HG03175 (cell line): ENCODE measurements at regions not wholly inside any gene's neighbourhood (a gene's known extent, or its start where the extent isn't known, plus 50 kb on each side); places are given as distances from the start of the nearest gene placed in this dataset.
"Not testable (repeated sequence)": the region's sequence is repeated elsewhere in the genome, so short reads cannot be mapped to it uniquely, and the experiment has no call there.

Experiments
- ATAC-seq: cut with Tn5 transposase; IDR thresholded peaks from one replicate; pipeline ENCODE4 v1.9.1; 2021; ENCODE audit warnings: mild to moderate bottlenecking, moderate library complexity; ENCODE audit not compliant: unreplicated experiment

DNA sequence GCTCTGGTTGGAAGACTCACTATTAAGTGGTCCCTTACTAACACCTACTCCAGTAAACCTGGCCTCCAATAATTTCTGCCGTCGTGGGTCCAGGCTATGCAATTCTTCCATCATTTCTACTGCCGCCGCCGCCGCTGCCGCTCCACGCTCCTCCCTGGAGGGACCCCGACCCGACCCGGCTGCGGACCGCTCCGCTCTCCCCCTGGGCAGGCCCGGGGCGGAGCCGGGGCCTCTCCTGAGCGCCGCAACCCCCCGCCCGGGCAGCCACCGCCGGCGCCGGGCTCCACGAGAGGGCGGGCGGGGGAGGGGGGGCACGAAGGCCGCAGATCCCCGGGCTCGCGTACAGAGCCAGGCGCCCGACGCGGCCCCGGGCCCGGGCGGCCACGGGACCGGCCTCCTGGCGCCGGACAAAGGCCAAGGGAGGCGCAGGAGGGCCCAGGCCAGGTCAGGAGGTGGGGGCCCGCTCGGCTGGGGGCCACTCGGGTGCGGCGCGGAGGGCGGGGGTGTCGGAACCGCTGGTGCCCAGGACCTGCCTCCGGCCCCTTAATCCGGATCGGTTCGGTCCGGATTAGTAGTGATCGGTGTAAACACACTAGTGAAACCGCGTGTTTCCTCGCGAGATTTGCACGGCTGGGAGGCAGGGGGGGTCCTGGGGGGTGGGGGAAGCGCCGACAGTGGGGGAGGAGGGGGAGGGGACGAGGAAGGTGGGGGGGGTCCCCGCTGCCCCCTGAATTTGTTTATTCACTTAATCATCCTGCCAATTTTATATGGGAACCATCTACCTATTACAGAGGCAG lies 215.1 kb upstream of the CCL2 start:
- ATAC-seq = peak; percentile 51

DNA sequence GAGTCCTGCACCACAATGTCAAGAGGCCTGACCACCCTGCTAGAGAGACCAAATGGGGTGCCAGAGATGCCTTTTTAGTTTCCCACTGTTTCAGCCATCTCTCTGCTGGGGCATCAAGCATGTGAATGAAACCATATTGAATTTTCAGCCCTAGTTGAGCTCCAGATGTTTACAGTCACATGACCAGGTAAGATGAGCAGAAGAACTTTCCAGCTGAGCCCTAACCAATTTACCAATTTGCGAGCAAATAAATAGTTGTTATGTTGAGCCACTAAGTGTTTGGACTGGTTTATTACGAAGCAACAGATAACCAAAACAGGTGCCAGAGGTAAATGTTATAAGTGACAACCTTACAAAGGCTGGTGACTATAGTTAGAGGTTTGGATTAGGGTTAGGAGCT lies 209.1 kb upstream of the CCL2 start:
- no peak for ATAC-seq

GRCh38 chr17:34051046-34051445 lies 204.0 kb upstream of the CCL2 start:
- no peak for ATAC-seq

GRCh38 chr17:34054495-34054894 lies 200.6 kb upstream of the CCL2 start:
- ATAC-seq = no peak

DNA sequence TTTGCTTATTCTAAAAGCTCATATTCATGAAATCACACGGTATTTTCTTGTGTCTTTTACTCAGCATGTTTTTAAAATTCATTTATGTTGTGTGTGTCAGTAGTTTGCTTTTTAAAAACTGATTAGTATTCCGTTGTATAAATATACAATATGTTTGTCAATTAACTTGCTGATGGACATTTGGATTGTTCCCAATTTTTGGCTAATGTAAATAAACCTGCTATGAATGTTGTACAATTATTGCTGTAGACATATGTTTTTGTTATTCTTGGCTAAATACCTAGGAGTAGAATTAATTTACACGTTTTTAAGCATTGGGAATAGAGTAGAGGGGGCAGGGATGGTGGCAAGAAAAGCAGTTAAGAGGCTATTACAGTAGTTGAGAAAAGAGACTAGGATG lies 199.5 kb upstream of the CCL2 start:
- no peak for ATAC-seq

DNA sequence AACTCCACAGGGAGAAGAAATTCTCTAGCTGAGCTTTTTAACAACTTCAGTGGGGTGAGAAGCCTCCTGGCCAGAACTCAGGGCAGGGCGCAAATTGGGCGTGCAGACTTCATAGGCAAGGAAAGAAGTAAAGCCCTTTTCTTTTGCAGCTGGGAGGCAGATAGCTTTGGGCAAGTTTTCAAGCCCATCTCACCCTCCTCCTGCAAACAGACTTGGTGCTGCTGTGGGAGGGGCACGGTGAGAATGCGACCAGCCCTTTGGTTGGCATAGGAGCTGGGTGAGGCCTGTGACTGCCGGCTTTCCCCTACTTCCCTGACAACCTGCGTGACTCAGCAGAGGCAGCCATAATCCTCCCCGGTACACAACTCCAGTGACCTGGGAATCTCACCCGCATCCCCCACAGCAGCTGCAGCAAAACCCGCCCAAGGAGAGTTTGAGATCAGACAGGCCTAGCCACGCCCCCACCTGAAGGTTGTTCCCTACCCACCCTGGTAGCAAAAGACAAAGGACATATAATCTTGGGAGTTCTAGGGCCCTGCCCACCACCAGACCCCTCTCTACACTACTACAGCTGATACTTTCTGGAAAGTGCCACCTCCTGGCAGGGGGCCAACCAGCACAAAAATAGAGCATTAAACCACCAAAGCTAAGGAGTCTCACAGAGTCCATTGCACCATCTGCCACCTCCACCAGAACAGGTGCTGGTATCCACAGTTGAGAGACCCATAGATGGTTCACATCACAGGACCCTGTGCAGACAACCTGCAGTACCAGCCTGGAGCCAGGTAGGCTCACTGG lies 195.5 kb upstream of the CCL2 start:
- no peak for ATAC-seq

GRCh38 chr17:34066528-34066927 lies 188.6 kb upstream of the CCL2 start:
- ATAC-seq = no peak

DNA sequence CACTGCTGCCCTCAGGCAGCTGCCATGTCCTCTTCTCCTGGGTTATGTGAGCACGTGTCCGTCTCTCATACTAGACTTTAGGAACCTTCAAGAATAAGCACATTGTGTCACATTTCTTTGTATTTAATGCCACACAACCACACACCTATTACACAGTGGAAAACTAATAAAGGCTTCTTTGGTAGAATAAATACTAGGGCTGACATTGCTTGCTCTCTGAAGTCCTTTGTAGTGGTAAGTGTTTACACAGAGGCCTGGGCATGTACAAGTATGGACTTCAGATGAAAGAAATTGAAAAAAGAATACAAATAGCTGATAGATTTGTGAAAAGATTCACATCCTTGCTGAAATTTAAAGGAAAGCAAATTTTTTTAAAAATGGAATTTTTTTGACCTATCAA lies 188.1 kb upstream of the CCL2 start:
- no peak for ATAC-seq

DNA sequence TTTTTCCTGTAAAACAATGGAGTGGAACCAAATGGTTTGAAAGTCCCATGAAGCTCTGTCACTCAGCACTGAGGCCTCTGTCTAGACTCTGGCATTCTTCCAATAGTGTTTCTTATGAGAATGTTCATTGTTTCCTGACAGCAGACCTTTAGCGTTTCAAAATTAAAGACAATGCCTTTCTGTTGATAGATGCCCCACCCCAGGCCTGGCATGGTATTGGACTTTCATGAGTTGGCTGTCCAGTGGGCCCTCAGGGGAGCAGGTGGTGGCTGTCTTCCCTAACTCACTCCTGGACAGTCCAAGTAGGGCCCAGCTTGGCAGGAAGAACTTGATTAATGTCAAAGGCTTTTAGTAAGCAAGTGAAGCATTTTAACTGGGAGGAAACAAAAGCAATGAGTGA lies 186.5 kb upstream of the CCL2 start:
- no peak for ATAC-seq

GRCh38 chr17:34070712-34071111 lies 184.4 kb upstream of the CCL2 start:
- ATAC-seq = no peak

DNA sequence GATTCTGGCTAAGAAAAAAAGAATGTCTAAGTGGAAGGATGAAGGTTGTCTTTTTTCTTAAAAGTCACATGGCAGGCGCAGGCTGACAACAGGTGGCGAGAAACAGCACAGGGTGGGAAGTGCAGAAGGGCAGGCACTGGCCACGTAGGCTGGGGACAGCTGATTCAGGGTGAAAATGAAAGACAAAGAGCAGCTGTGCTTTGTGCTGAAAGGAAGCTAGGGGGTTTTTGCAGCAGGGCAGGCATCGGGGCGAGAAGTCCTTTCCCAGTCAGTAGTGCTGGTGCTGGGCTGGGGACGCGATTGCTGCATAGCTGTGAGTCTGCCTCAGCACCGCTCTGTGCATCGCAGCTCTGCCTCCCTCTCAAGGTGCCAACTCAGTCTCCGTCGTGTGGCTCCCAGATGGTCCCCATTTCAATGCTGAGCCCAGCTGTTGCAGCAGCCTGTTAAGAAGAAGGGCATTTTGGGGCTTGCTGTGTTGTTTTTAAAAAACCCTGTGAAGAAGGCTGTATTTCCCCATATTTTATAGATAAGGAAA lies 183.1 kb upstream of the CCL2 start:
- ATAC-seq = no peak

- ATAC-seq = no peak
Observed at GRCh38 chr17:34075076-34075475, 180.0 kb upstream of the CCL2 start.

DNA sequence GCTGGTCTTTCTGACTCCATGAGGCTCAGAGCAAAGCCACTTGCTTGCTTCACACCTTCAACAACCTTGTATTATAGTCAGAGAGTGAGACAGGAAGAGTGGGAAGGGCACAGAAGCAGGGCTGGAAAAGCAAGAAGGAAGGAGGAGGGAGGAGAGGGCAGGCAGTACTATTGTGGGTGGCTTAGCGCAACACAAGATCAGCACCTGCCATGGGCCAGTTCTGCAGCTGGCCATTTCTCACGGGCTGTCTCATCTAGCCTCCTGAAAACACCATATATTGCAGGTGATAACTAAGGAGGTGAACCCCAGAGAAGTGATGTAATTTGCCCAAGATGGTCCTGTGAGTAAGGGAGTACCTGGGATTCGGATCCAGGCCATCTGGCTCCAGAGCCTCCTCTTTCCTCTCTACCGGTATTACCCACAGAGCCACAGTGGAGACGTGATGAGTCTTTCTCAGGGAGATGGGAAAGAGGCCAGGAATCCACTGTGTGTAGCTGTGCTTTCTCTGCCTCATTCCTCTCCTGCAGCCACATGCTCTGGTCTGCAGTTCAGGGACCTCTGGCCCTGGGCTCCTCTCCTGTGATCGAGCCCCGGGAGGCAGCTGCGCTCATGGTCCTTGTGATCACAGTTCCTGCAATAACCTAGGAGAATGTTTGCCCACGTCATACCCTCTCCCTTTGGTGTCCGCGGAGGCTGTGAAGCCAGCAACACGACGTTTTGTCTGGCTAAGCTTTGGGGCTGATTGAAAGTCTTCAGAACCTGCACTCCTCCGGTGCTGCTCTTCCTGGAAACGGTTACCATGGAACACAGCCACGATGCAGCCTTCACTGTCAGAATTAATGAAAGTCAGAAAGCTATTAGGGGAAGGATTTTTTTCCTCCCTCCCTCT lies 178.1 kb upstream of the CCL2 start:
- ATAC-seq = no peak

DNA sequence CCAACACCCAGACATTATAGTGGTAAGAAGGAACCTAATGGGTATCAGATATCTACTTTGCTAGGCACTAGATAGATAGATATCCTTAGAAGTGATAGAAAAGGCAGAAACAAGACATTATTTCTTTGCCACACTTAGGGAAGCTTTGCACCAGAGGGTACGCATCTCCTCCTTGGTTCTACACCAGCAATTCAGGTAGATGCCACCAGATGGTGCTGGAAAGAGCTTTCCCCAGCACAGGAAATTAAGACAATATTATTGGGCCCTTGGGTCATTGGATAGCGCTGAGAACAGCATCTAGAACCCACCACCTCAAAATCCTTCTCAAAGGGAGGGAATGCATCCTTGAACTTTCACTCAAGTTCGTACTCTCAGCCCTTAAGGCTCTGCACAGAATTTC lies 173.8 kb upstream of the CCL2 start:
- ATAC-seq = no peak

GRCh38 chr17:34082404-34082803 lies 172.7 kb upstream of the CCL2 start:
- ATAC-seq = no peak

DNA sequence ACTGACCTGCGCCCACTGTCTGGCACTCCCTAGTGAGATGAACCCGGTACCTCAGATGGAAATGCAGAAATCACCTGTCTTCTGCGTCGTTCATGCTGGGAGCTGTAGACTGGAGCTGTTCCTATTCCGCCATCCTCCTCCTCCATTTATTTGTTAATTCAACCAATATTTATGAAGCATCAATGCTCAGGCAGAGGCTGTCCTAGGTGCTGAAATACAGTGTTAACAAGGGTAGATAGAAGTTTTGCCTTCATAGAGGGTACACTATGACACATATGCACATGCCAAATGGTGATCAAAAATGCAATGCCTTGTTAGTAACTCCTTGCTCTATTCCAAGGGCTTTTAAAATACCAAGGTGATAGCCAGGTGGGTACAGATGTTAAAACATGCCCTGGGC lies 166.0 kb upstream of the CCL2 start:
- ATAC-seq = not testable (repeated sequence)

- no peak for ATAC-seq
Observed at GRCh38 chr17:34090593-34090992, 164.5 kb upstream of the CCL2 start.

GRCh38 chr17:34091975-34092374 lies 163.1 kb upstream of the CCL2 start:
- no peak for ATAC-seq

DNA sequence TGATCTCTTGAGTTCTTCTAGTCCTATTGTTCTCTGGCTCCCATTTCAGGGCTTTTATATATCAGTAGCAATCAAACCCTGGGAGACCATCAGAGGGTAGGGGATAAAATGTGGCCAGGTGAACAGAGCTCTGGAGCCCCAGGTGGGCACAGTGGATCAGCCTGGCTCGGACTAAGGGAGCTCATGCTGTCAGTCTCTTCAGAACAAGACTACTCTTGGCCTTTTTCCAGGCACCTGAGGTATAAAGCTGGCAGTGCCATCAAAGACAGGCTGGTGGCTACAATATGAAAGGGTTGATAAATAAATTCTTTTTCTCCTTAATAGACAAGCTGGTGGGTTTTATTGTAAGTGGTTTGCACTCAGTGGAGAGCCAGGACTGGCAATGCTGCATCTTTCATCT lies 160.0 kb upstream of the CCL2 start:
- no peak for ATAC-seq

DNA sequence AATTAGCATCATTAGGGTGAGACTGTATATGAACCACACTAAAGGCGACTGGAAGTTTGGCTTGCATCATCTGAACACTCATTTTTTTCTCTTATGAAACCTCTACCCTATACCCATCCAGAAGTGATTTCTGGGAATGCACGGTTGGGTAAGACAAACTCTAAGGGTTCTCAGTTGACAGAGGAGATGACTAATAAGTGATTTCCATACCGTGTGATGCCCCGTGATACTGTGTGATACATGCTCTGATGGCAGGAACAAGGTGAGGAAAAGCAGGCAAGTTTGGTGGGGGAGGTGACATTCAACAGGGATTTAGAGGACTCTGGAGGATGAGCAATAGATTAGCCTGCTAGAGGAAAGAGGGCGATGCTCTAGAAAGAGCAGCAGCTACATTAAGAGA lies 156.4 kb upstream of the CCL2 start:
- ATAC-seq = no peak

GRCh38 chr17:34099859-34100515 lies 155.1 kb upstream of the CCL2 start:
- no peak for ATAC-seq
